ENCODE measurements at regions not wholly inside any gene's neighbourhood (a gene's known extent, or its start where the extent isn't known, plus 50 kb on each side); places are given as distances from the start of the nearest gene placed in this dataset.

GRCh38 chr14:65999865-66000264 lies 486.3 kb upstream of the CCDC196 start:
- TF ChIP-seq EZH2 (IDR thresholded peaks at IDR 0.05; ENCODE audit: low read length, missing control alignments) = no peak
- TF ChIP-seq CTCF (conservative IDR thresholded peaks at IDR 0.05 in 1 of 2, IDR thresholded peaks at IDR 0.05 in 1 of 2; ENCODE audit: low read depth in 1 of 2, low read length in 2 of 2) = no peak

Data from fibroblast of lung (primary cell).